GM12878 (cell line): ENCODE measurements at regions not wholly inside any gene's neighbourhood (a gene's known extent, or its start where the extent isn't known, plus 50 kb on each side); places are given as distances from the start of the nearest gene placed in this dataset.

ENCODE experiments used
- ATAC-seq: fragments of 200-7000 bp; cut with Tn5 transposase; 3 replicates; pipeline ENCODE4 v1.9.1; 2020; ENCODE audit warnings: mild to moderate bottlenecking, moderate library complexity
- BruUV-seq: library from RNA; stranded (reverse); fragments of 400-500 nt; replicated peaks from 2 replicates; lab custom pipeline; 2021; lab: Mats Ljungman, UMichigan
- CTCF ChIA-PET: fragments of 300-600 bp; sonication (Branson Sonifier 250); formaldehyde crosslinking; extraction: SDS; loops from one replicate; lab custom pipeline; 2021; ENCODE audit warnings: inconsistent platforms; lab: Yijun Ruan, JAX
- POLR2A ChIA-PET: fragments of 350-600 bp; formaldehyde crosslinking; extraction: SDS; loops from one replicate; lab custom pipeline; 2021; ENCODE audit warnings: inconsistent platforms; lab: Charles Lee
- RAD21 ChIA-PET: fragments of 300-600 bp; sonication (Branson Sonifier 250); formaldehyde crosslinking; loops from one replicate; lab custom pipeline; 2023; ENCODE audit warnings: antibody characterized with exemption; ENCODE audit not compliant: unreplicated experiment; lab: Charles Lee
- SMC1A ChIA-PET: fragments of 300-600 bp; sonication (Branson Sonifier 250); formaldehyde crosslinking; loops from one replicate; lab custom pipeline; 2023; ENCODE audit not compliant: unreplicated experiment, uncharacterized antibody; lab: Charles Lee
- DNase-seq: peaks from one replicate; pipeline ENCODE4 v3.0.0-alpha.2; 2011; ENCODE audit warnings: low read depth, low spot score
- FAIRE-seq: peaks from 3 replicates; lab custom pipeline; 2011; peaks lifted over from hg19 to GRCh38; lab: Jason Lieb, UNC
- H2AFZ ChIP-seq: 2 replicates; pipeline ENCODE4 v1.6.0; 2011; ENCODE audit warnings: low read depth, low read length, control low read depth; ENCODE audit not compliant: control insufficient read depth
- H3K27ac ChIP-seq: 2 replicates; pipeline ENCODE4 v1.5.1; 2011; ENCODE audit warnings: control low read depth; ENCODE audit not compliant: control insufficient read depth, insufficient read depth
- H3K27me3 ChIP-seq, 2 experiments: replicated peaks in 1 of 2; 2 replicates each; pipeline versions ENCODE4 v1.6.0 to v1.6.1; 2011; ENCODE audit warnings: low read length in 1 of 2; ENCODE audit not compliant: control insufficient read depth in 2 of 2, insufficient read depth in 2 of 2
- H3K36me3 ChIP-seq, 2 experiments: 2 replicates each; pipeline ENCODE4 v1.5.1; 2011; ENCODE audit warnings: low read length in 1 of 2; ENCODE audit not compliant: control insufficient read depth in 2 of 2, insufficient read depth in 2 of 2
- H3K4me1 ChIP-seq: 2 replicates; pipeline ENCODE4 v1.6.1; 2011; ENCODE audit warnings: mild to moderate bottlenecking, low read length, moderate library complexity, mixed read lengths; ENCODE audit not compliant: control insufficient read depth, insufficient read depth
- H3K4me2 ChIP-seq: 2 replicates; pipeline ENCODE4 v1.6.0; 2011; ENCODE audit warnings: control low read depth; ENCODE audit not compliant: control insufficient read depth, insufficient read depth
- H3K4me3 ChIP-seq: fragments of 200-600 bp; sonication (generic); 2 replicates; pipeline ENCODE4 v1.5.1; 2016
- H3K79me2 ChIP-seq: 2 replicates; pipeline ENCODE4 v1.6.0; 2011; ENCODE audit warnings: low read length; ENCODE audit not compliant: control insufficient read depth, insufficient read depth
- H3K9ac ChIP-seq: 2 replicates; pipeline ENCODE4 v1.8.0; 2011; ENCODE audit warnings: low read length, control low read depth, mixed read lengths; ENCODE audit not compliant: control insufficient read depth, insufficient read depth
- H3K9me3 ChIP-seq: replicated peaks from 3 replicates; pipeline ENCODE4 v1.5.1; 2011; ENCODE audit warnings: mild to moderate bottlenecking, low read length; ENCODE audit not compliant: control insufficient read depth, insufficient read depth
- H4K20me1 ChIP-seq: 2 replicates; pipeline ENCODE4 v1.6.0; 2011; ENCODE audit not compliant: control insufficient read depth, insufficient read depth
- ATF3 ChIP-seq: IDR thresholded peaks from 2 replicates; pipeline ENCODE4 v1.6.1; 2011; ENCODE audit warnings: low read depth, mild to moderate bottlenecking, low read length, moderate library complexity, borderline replicate concordance; ENCODE audit errors: extremely low read depth
- BACH1 ChIP-seq: fragments of 450-650 bp; IDR thresholded peaks from 2 replicates; pipeline ENCODE4 v1.6.1; 2017; ENCODE audit warnings: mild to moderate bottlenecking, borderline replicate concordance
- CBFB ChIP-seq: IDR thresholded peaks from 2 replicates; pipeline ENCODE4 v1.6.1; 2016; ENCODE audit warnings: antibody characterized with exemption, low read depth
- CREB1 ChIP-seq: IDR thresholded peaks from 2 replicates; pipeline ENCODE4 v1.6.1; 2012; ENCODE audit warnings: low read depth, mild to moderate bottlenecking, inconsistent platforms
- E4F1 ChIP-seq: fragments of 450-650 bp; IDR thresholded peaks from 2 replicates; pipeline ENCODE4 v1.6.1; 2018; ENCODE audit warnings: borderline replicate concordance, mild to moderate bottlenecking; ENCODE audit not compliant: partially characterized antibody
- IRF5 ChIP-seq: fragments of 450-650 bp; IDR thresholded peaks from 2 replicates; pipeline ENCODE4 v1.6.1; 2017; ENCODE audit warnings: borderline replicate concordance
- LARP7 ChIP-seq: fragments of 450-650 bp; IDR thresholded peaks from 2 replicates; pipeline ENCODE4 v1.6.1; 2017; ENCODE audit warnings: mild to moderate bottlenecking
- PML ChIP-seq: IDR thresholded peaks from 2 replicates; pipeline ENCODE4 v1.6.1; 2012; ENCODE audit warnings: low read length, inconsistent platforms
- POLR2A ChIP-seq: IDR thresholded peaks from 2 replicates; pipeline ENCODE4 v1.6.1; 2011; ENCODE audit warnings: low read depth, mild to moderate bottlenecking, low read length
- SREBF2 ChIP-seq: IDR thresholded peaks from 2 replicates; pipeline ENCODE4 v1.6.1; 2012; ENCODE audit warnings: mild to moderate bottlenecking, low read length
- TBL1XR1 ChIP-seq: IDR thresholded peaks from 2 replicates; pipeline ENCODE4 v1.6.1; 2012; ENCODE audit warnings: low read depth, low read length, improper control_type of control experiment
- WGBS: methylation state at CpG from one replicate; pipeline ENCODE4 v1.1.6; 2016; ENCODE audit warnings: low lambda C conversion rate; ENCODE audit not compliant: insufficient replicate concordance, insufficient coverage; ENCODE audit errors: missing lambda C conversion rate; 5-methylcytosine and 5-hydroxymethylcytosine counted together
- in situ Hi-C: fragments of 300-500 bp; cut with MboI; formaldehyde crosslinking; loops from 9 replicates; pipeline ENCODE4 v1.14.3; 2018; ENCODE audit warnings: mixed read lengths
- intact Hi-C: fragments of 100-400 bp; cut with micrococcal nuclease; formaldehyde crosslinking; loops from one replicate; pipeline ENCODE4 v1.14.2; 2022; ENCODE audit not compliant: unreplicated experiment

GRCh38 chr15:29532296-29532695 lies 262.7 kb upstream of the NSMCE3 start:
- Histone ChIP-seq H3K4me1 (no peaks in the 10 kb centered on the region), H3K9me3 (no peaks in the 10 kb centered on the region), H2AFZ (no peak overlapping the region), H3K4me3 (no peak overlapping the region), H3K4me2 (no peak overlapping the region), H3K27me3 (no peaks in the 10 kb centered on the region), H3K27ac (no peak overlapping the region), H3K9ac (no peak overlapping the region), H3K79me2 (no peaks in the 10 kb centered on the region), H3K36me3 (no peaks in the 10 kb centered on the region), H4K20me1 (no peaks in the 10 kb centered on the region)
- ChIA-PET RAD21 (no interaction called here), SMC1A (no interaction called here), POLR2A (no interaction called here), CTCF (no interaction called here)
- no peak for ATAC-seq
- 0% methylated on average over 1 of the region's 1 CpG for WGBS
- in situ Hi-C loops: no loop called here
- BruUV-seq: no TSS peak
- no peak for FAIRE-seq
- DNase-seq: no peak
- intact Hi-C loops: no loop called here
- TF ChIP-seq IRF5 (no peak), BACH1 (no peak), E4F1 (no peak), CBFB (no peak), ATF3 (no peak), POLR2A (no peak), CREB1 (no peak), TBL1XR1 (no peak), PML (no peak), SREBF2 (no peak), LARP7 (no peak)
